Superior temporal gyrus (tissue), 1 donor: ENCODE measurements at regions not wholly inside any gene's neighbourhood (a gene's known extent, or its start where the extent isn't known, plus 50 kb on each side); places are given as distances from the start of the nearest gene placed in this dataset.

Source experiments
- DNase-seq: peaks from one replicate; pipeline ENCODE4 v3.0.0-alpha.2; 2016; ENCODE audit errors: extremely low spot score

- DNase-seq: no peak
Observed at GRCh38 chr12:93134175-93134890, 205.2 kb upstream of the EEA1 start.

- no peak for DNase-seq
Observed at GRCh38 chr12:93134893-93135285, 205.8 kb upstream of the EEA1 start.

GRCh38 chr12:93135286-93136239, 206.5 kb upstream of the EEA1 start:
- DNase-seq: no peak

- no peak for DNase-seq
Observed at GRCh38 chr12:93136253-93137055, 207.4 kb upstream of the EEA1 start.

GRCh38 chr12:93137656-93138612, 208.8 kb upstream of the EEA1 start:
- DNase-seq: no peak

- DNase-seq: no peak
Observed at GRCh38 chr12:93139028-93139665, 210.1 kb upstream of the EEA1 start.

GRCh38 chr12:93140325-93140724, 211.2 kb upstream of the EEA1 start:
- no peak for DNase-seq

GRCh38 chr12:93140801-93141200, 211.7 kb upstream of the EEA1 start:
- no peak for DNase-seq

GRCh38 chr12:93142881-93143280, 213.8 kb upstream of the EEA1 start:
- no peak for DNase-seq

GRCh38 chr12:93144109-93144508, 215.0 kb upstream of the EEA1 start:
- DNase-seq: no peak

GRCh38 chr12:93145086-93145485, 216.0 kb upstream of the EEA1 start:
- no peak for DNase-seq

GRCh38 chr12:93146263-93146939, 217.3 kb upstream of the EEA1 start:
- no peak for DNase-seq

GRCh38 chr12:93146970-93147369, 217.9 kb upstream of the EEA1 start:
- no peak for DNase-seq

- no peak for DNase-seq
Observed at GRCh38 chr12:93148412-93148811, 219.3 kb upstream of the EEA1 start.

GRCh38 chr12:93149229-93149628, 220.1 kb upstream of the EEA1 start:
- no peak for DNase-seq

- DNase-seq: no peak
Observed at GRCh38 chr12:93151079-93151762, 222.1 kb upstream of the EEA1 start.

GRCh38 chr12:93152617-93153016, 223.5 kb upstream of the EEA1 start:
- no peak for DNase-seq

GRCh38 chr12:93153321-93153720, 224.2 kb upstream of the EEA1 start:
- DNase-seq: no peak

GRCh38 chr12:93154096-93154728, 223.5 kb upstream of the NUDT4 start:
- DNase-seq: no peak
